Stomach (tissue), 4 donors: ENCODE measurements at regions not wholly inside any gene's neighbourhood (a gene's known extent, or its start where the extent isn't known, plus 50 kb on each side); places are given as distances from the start of the nearest gene placed in this dataset.

Experiments
- EP300 ChIP-seq: sonication (generic); formaldehyde crosslinking; IDR thresholded peaks from one replicate; pipeline ENCODE4 v1.6.1; 2017; ENCODE audit warnings: antibody characterized with exemption
- POLR2A ChIP-seq, 4 donors: fragments of 450-650 bp; IDR thresholded peaks; one replicate each; pipeline ENCODE4 v1.6.1; 2016; ENCODE audit warnings: antibody characterized with exemption in 4 of 4, control low read depth in 2 of 4, mild to moderate bottlenecking in 1 of 4, moderate library complexity in 1 of 4
- POLR2AphosphoS5 ChIP-seq, 3 donors: sonication (generic); formaldehyde crosslinking; IDR thresholded peaks; one replicate each; pipeline ENCODE4 v1.6.1; 2016; ENCODE audit warnings: antibody characterized with exemption in 3 of 3
- TF ChIP-seq, protein P1 (sequence below), 7 experiments: fragments of 450-650 bp in 4 of 7; fragments of 200-600 bp in 3 of 7; sonication (generic) in 3 of 7; IDR thresholded peaks; one replicate each; pipeline ENCODE4 v1.5.1; 2016 to 2019; ENCODE audit warnings: antibody characterized with exemption in 7 of 7, control low read depth in 2 of 7, mild to moderate bottlenecking in 1 of 7

DNA sequence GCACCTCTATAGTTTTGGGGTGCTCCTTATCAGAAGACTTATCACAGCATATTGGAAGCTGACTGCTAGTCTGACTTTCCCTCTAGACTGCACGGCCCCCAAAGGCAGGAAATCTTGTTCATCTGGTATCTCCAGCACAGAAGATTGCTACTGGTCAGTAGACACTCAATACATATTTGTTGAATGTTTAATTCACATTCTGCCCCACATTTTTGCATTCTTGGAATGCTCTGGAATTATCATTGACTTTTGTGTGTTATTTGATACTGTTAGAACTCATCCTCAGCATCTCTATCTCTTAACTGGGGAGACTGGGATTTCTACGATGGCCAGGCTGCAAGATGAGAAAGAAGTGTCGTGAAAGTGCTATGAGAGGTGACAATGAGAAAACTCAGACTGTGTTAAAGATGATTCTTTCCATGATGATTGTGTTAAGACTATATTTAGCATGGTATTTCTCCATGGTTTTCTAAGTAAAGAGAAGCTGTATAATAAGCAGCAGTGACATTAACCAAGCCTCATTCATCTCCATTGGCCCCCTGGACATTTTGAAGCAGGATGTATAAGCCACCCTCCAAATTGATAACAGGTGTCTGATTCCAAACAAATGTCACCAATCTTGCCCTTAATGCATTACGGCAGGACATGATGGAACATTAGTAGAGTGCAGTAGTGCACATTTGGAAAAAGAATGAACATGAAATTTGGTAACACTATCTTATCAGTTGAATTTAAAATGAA lies 440.9 kb downstream of the RFC3 start:
- no peak for TF ChIP-seq POLR2AphosphoS5 (IDR thresholded peaks at IDR 0.05)
- TF ChIP-seq, protein P1, sequence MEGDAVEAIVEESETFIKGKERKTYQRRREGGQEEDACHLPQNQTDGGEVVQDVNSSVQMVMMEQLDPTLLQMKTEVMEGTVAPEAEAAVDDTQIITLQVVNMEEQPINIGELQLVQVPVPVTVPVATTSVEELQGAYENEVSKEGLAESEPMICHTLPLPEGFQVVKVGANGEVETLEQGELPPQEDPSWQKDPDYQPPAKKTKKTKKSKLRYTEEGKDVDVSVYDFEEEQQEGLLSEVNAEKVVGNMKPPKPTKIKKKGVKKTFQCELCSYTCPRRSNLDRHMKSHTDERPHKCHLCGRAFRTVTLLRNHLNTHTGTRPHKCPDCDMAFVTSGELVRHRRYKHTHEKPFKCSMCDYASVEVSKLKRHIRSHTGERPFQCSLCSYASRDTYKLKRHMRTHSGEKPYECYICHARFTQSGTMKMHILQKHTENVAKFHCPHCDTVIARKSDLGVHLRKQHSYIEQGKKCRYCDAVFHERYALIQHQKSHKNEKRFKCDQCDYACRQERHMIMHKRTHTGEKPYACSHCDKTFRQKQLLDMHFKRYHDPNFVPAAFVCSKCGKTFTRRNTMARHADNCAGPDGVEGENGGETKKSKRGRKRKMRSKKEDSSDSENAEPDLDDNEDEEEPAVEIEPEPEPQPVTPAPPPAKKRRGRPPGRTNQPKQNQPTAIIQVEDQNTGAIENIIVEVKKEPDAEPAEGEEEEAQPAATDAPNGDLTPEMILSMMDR (IDR thresholded peaks at IDR 0.05): no peak
- no peak for TF ChIP-seq POLR2A (IDR thresholded peaks at IDR 0.05)
- no peak for TF ChIP-seq EP300
